Stomach (tissue), 8 donors: ENCODE measurements at regions not wholly inside any gene's neighbourhood (a gene's known extent, or its start where the extent isn't known, plus 50 kb on each side); places are given as distances from the start of the nearest gene placed in this dataset.

ENCODE experiments used
- DNase-seq, 2 donors: peaks; one replicate each; pipeline versions ENCODE4 v3.0.0 to v3.0.0-alpha.2; 2013 to 2019
- H3K27ac ChIP-seq, 5 donors: fragments of 200-600 bp in 4 of 5; sonication (generic) in 4 of 5; one replicate each; pipeline ENCODE4 v1.5.1; 2013 to 2019; ENCODE audit warnings: mild to moderate bottlenecking in 1 of 5, moderate library complexity in 1 of 5
- H3K27me3 ChIP-seq, 3 donors: fragments of 200-600 bp; sonication (generic); one replicate each; pipeline ENCODE4 v1.5.1; 2017 to 2019; ENCODE audit warnings: mixed run types in 1 of 3
- H3K36me3 ChIP-seq, 4 donors: fragments of 200-600 bp; sonication (generic); 1 replicate in 3 of 4; 2 replicates in 1 of 4; pipeline ENCODE4 v1.5.1; 2016 to 2019
- H3K4me1 ChIP-seq, 4 donors: fragments of 200-600 bp; sonication (generic); one replicate each; pipeline ENCODE4 v1.5.1; 2016 to 2019
- H3K4me3 ChIP-seq, 4 donors: fragments of 200-600 bp; sonication (generic) in 3 of 4; one replicate each; pipeline ENCODE4 v1.5.1; 2016 to 2019; ENCODE audit warnings: mild to moderate bottlenecking in 1 of 4
- H3K9me3 ChIP-seq, 4 donors: fragments of 200-600 bp; sonication (generic); one replicate each; pipeline ENCODE4 v1.5.1; 2016 to 2019
- EP300 ChIP-seq: sonication (generic); formaldehyde crosslinking; IDR thresholded peaks from one replicate; pipeline ENCODE4 v1.6.1; 2017; ENCODE audit warnings: antibody characterized with exemption
- POLR2A ChIP-seq, 4 donors: fragments of 450-650 bp; IDR thresholded peaks; one replicate each; pipeline ENCODE4 v1.6.1; 2016; ENCODE audit warnings: antibody characterized with exemption in 4 of 4, control low read depth in 2 of 4, mild to moderate bottlenecking in 1 of 4, moderate library complexity in 1 of 4
- POLR2AphosphoS5 ChIP-seq, 3 donors: sonication (generic); formaldehyde crosslinking; IDR thresholded peaks; one replicate each; pipeline ENCODE4 v1.6.1; 2016; ENCODE audit warnings: antibody characterized with exemption in 3 of 3
- WGBS, 5 donors: extraction: QIAGEN DNeasy Blood & Tissue Kit in 3 of 5; methylation state at CpG; one replicate each; pipeline versions ENCODE4 v1.1.5 to v1.1.7; 2013 to 2018; 5-methylcytosine and 5-hydroxymethylcytosine counted together
- intact Hi-C: fragments of 100-400 bp; cut with DNase I; formaldehyde crosslinking; loops from one replicate; pipeline ENCODE4 v1.15.1; 2023; ENCODE audit warnings: low total_unique reads
- TF ChIP-seq, protein P1 (sequence below), 7 experiments: fragments of 450-650 bp in 4 of 7; fragments of 200-600 bp in 3 of 7; sonication (generic) in 3 of 7; IDR thresholded peaks; one replicate each; pipeline ENCODE4 v1.5.1; 2016 to 2019; ENCODE audit warnings: antibody characterized with exemption in 7 of 7, control low read depth in 2 of 7, mild to moderate bottlenecking in 1 of 7
- donor health status: healthy with polysubstance abuse.
- donor health status: Bipolar disorder and iron deficiency.
- donor health status: healthy.

DNA sequence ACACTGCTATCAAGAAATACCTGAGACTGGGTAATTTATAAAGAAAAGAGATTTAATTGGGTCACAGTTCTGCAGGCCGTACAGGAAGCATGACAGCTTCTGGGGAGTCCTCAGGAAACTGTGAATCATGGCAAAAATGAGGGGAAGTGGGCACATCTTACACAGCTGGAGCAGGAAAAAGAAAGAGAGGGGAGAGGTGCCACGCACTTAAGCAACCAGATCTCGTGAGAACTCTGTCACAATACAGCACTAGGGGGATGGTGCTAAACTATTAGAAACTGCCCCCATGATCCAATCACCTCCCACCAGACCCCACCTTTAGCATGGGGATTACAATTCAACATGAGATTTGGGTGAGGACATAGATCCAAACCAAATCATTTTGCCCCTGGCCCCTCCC is 105.5 kb upstream of the CPLX2 start:
- TF ChIP-seq, protein P1, sequence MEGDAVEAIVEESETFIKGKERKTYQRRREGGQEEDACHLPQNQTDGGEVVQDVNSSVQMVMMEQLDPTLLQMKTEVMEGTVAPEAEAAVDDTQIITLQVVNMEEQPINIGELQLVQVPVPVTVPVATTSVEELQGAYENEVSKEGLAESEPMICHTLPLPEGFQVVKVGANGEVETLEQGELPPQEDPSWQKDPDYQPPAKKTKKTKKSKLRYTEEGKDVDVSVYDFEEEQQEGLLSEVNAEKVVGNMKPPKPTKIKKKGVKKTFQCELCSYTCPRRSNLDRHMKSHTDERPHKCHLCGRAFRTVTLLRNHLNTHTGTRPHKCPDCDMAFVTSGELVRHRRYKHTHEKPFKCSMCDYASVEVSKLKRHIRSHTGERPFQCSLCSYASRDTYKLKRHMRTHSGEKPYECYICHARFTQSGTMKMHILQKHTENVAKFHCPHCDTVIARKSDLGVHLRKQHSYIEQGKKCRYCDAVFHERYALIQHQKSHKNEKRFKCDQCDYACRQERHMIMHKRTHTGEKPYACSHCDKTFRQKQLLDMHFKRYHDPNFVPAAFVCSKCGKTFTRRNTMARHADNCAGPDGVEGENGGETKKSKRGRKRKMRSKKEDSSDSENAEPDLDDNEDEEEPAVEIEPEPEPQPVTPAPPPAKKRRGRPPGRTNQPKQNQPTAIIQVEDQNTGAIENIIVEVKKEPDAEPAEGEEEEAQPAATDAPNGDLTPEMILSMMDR (IDR thresholded peaks at IDR 0.05) = no peak
- TF ChIP-seq POLR2A (IDR thresholded peaks at IDR 0.05) (no peak), EP300 (no peak)
- Histone ChIP-seq H3K4me1 (no peaks in the 10 kb centered on the region), H3K27me3 (peaks cover 0 to 37% (median 8%) of the 10 kb centered on the region in 3 donors), H3K36me3 (no peaks in the 10 kb centered on the region), H3K4me3 (no peak overlapping the region), H3K27ac (no peak overlapping the region), H3K9me3 (peaks cover 0 to 27% (median 25%) of the 10 kb centered on the region in 4 donors)
- intact Hi-C loops = no loop called here
- 55 to 75% (median 71%) methylated on average over 3 of the region's 3 CpGs for WGBS, 5 donors
- DNase-seq = no peak

DNA sequence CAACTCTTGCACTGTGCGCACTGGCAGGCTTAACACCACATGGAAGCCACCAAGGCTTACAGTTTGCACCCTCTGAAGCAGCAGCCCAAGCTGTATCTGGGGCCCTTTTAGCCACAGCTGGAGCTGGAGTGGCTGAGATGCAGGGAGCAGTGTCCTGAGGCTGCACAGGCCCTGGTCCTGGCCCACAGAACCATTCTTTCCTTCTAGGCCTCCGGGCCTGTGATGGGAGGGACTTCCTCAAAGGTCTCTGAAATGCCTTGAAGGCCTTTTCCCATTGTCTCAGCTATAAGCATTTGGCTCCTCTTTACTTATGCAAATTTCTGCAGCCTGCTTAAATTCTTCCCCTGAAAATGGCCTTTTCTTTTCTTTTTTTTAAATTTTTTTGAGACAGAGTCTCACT is 104.4 kb upstream of the CPLX2 start:
- intact Hi-C loops = no loop called here
- H3K27me3 ChIP-seq = peaks cover 0 to 37% (median 6%) of the 10 kb centered on the region in 3 donors
- no peaks in the 10 kb centered on the region for H3K36me3 ChIP-seq
- DNase-seq = no peak
- TF ChIP-seq, protein P1 (IDR thresholded peaks at IDR 0.05) = no peak
- TF ChIP-seq EP300 (no peak), POLR2A (IDR thresholded peaks at IDR 0.05) (no peak), POLR2AphosphoS5 (IDR thresholded peaks at IDR 0.05) (no peak)
- no peak overlapping the region for H3K4me3 ChIP-seq
- no peak overlapping the region for H3K27ac ChIP-seq
- H3K9me3 ChIP-seq = peaks cover 0 to 21% (median 16%) of the 10 kb centered on the region in 4 donors
- no peaks in the 10 kb centered on the region for H3K4me1 ChIP-seq
- 71 to 89% (median 81%) methylated on average over 2 of the region's 2 CpGs for WGBS, 5 donors

DNA sequence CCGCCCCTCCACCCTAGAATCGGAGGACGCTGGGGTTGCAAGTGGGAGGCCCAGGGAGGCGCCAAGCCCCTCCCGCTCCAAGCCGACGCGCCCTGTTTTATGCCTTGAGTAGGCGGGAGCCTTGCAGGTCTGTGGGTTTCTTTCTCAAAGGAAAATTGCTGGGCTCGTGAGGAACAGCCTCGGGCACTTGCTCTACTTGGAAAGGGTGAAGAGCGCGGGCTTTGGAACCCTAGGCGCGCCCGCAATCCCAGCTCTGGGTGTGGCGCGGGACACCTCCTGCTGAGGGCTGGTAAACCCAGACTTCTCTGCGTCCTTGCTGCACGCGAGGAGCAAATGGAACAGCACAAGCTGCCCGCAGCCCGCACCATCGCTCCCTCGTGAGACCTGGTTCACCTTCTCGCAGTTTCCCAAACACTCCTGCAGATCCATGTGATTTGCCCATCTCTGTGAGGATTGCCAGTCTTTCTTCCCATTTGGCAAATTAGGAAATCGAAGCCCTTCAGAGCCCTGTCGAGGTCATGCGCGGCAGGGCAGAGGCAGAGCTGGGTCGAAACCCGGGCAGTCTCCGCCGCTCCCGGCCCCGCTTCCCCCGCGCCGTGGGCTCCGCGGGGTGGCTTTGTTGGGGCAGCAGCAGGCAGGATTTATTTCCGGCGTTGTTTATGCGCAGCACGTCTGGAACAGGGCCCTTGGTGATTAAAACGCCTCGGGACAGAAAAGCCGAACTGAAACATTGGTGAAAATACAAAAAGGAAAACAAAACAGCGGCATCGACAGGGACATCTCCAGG is 98.4 kb upstream of the CPLX2 start:
- intact Hi-C loops = no loop called here
- no peak for DNase-seq
- TF ChIP-seq POLR2A (IDR thresholded peaks at IDR 0.05) = no peak
- TF ChIP-seq POLR2AphosphoS5 (IDR thresholded peaks at IDR 0.05) = no peak
- no peak for TF ChIP-seq EP300
- TF ChIP-seq, protein P1 (IDR thresholded peaks at IDR 0.05) = no peak
- Histone ChIP-seq H3K4me1 (peaks cover 3 to 10% (median 7%) of the 10 kb centered on the region in 4 donors), H3K4me3 (no peak overlapping the region), H3K27ac (no peak overlapping the region), H3K27me3 (peaks cover 3 to 65% (median 37%) of the 10 kb centered on the region in 3 donors), H3K9me3 (peaks cover 0 to 4% (median 2%) of the 10 kb centered on the region in 4 donors), H3K36me3 (no peaks in the 10 kb centered on the region)
- WGBS, 5 donors = 8 to 15% (median 12%) methylated on average over 39 to 50 of the region's 50 CpGs

DNA sequence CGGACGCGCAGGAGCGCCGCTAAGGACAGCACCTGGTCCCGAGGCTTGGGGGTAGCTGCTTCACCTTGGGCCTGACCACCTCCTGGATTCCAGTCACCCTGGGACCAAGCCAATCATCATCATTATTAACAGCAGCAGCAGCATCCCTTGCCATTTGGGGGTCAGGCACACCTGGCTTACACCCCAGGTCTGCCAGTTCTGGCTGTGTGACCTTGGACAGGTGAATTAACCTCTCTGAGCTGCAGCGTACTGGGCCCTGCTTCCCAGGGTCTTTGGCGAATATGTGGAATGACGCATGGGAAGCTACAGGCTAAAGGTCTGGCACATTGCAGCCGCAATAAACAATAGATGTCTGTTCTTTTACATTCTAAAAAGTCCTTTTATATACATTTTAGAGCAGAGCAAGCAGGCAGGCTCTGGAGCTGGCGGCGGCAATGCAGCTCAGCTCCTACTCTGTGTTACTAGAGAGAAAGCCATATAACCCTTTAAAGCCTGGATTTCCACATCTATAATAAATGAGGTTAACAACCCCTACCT is 97.8 kb upstream of the CPLX2 start:
- H3K27ac ChIP-seq = no peak overlapping the region
- intact Hi-C loops = no loop called here
- no peak for TF ChIP-seq POLR2AphosphoS5 (IDR thresholded peaks at IDR 0.05)
- TF ChIP-seq, protein P1 (IDR thresholded peaks at IDR 0.05) = no peak
- no peak for TF ChIP-seq POLR2A (IDR thresholded peaks at IDR 0.05)
- no peak for TF ChIP-seq EP300
- peaks cover 3 to 58% (median 37%) of the 10 kb centered on the region in 3 donors for H3K27me3 ChIP-seq
- 24 to 30% (median 26%) methylated on average over 12 of the region's 12 CpGs for WGBS, 5 donors
- no peak overlapping the region for H3K4me3 ChIP-seq
- no peaks in the 10 kb centered on the region for H3K36me3 ChIP-seq
- DNase-seq = no peak
- peaks cover 3 to 10% (median 7%) of the 10 kb centered on the region in 4 donors for H3K4me1 ChIP-seq
- H3K9me3 ChIP-seq = no peaks in the 10 kb centered on the region
